ENCODE measurements at regions not wholly inside any gene's neighbourhood (a gene's known extent, or its start where the extent isn't known, plus 50 kb on each side); places are given as distances from the start of the nearest gene placed in this dataset.

DNA sequence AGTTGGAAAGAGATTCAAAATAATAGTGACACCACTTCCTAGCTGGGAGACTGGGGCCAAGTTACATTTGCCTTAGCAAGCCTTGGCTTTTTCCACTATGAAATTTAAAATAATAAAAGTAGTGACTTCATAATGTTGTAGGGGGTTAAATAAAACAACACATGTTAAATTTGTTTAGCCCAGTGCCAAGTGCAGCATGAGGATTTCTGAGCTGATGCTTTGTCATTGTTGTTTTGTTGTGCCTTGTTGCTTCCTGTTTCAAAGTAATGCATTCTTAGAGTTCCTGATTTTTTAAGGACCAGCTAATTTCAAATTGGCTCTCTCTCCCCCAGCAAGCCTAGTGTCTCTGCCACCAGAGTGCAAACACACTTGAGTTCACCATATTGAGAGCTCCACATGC is 270.7 kb upstream of the PAPPA start:
- no peak for TF ChIP-seq EP300 (IDR thresholded peaks at IDR 0.05)
- TF ChIP-seq, protein P1, sequence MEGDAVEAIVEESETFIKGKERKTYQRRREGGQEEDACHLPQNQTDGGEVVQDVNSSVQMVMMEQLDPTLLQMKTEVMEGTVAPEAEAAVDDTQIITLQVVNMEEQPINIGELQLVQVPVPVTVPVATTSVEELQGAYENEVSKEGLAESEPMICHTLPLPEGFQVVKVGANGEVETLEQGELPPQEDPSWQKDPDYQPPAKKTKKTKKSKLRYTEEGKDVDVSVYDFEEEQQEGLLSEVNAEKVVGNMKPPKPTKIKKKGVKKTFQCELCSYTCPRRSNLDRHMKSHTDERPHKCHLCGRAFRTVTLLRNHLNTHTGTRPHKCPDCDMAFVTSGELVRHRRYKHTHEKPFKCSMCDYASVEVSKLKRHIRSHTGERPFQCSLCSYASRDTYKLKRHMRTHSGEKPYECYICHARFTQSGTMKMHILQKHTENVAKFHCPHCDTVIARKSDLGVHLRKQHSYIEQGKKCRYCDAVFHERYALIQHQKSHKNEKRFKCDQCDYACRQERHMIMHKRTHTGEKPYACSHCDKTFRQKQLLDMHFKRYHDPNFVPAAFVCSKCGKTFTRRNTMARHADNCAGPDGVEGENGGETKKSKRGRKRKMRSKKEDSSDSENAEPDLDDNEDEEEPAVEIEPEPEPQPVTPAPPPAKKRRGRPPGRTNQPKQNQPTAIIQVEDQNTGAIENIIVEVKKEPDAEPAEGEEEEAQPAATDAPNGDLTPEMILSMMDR (IDR thresholded peaks at IDR 0.05): no peak

Data from upper lobe of left lung (tissue), 4 donors.